ENCODE measurements at regions not wholly inside any gene's neighbourhood (a gene's known extent, or its start where the extent isn't known, plus 50 kb on each side); places are given as distances from the start of the nearest gene placed in this dataset.

DNA sequence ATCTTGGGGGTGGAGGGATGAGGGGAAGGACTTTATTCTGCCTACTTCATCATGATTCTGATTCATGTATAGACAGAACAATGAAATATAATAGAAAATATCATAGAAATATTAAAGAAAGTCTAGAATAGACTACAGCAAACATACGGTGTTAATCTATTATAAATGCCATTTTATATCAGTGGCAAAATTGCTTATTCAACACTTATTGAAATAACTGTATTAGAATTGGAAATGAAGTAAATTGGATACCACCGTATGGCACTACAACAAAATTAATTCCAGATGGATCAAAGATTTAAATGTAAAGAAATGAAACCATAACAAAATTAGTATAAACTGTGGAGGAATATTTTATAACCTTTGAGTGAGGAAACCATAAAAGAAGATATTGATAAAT is 213.3 kb upstream of the CTAGE1 start:
- no peaks in the 10 kb centered on the region for H3K27me3 ChIP-seq (ENCODE audit: control insufficient read depth, insufficient read depth, low read length)

DNA sequence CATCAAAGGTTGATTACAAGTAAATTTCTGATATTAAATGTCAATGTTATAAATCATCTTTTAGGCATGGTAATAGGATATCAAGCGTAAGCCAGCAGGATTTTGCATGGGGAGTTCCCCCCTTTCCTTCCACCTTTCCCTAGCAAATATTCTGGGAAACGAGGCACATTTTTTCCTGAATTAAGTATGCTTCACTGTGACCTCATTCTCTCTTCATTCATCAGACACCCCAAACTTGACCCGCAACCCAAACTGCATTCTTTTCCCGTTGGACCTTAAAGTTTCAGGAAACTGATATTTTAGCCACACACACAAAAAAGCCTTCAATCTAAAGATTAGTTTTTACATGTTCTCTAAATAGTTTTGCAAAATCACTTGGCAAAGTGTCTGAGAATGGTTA is 214.5 kb upstream of the CTAGE1 start:
- H3K27ac ChIP-seq (ENCODE audit: low read length), result no peak overlapping the region
- no peaks in the 10 kb centered on the region for H3K4me1 ChIP-seq (ENCODE audit: control insufficient read depth, insufficient read depth, low read length)
- no peaks in the 10 kb centered on the region for H3K36me3 ChIP-seq (ENCODE audit: control insufficient read depth, insufficient read depth, low read length)
- H3K27me3 ChIP-seq (ENCODE audit: control insufficient read depth, insufficient read depth, low read length), result no peaks in the 10 kb centered on the region
- 51% methylated on average over 3 of the region's 4 CpGs for WGBS (ENCODE audit: insufficient coverage)
- H3K9me3 ChIP-seq (replicated peaks; ENCODE audit: control insufficient read depth, low read depth, low read length), result no peaks in the 10 kb centered on the region
- H3K4me3 ChIP-seq (ENCODE audit: low read length), result no peak overlapping the region
- no peak for DNase-seq

More for the DNA sequence above, 213.3 kb upstream of the CTAGE1 start:
- H3K9me3 ChIP-seq (replicated peaks; ENCODE audit: control insufficient read depth, low read depth, low read length), result no peaks in the 10 kb centered on the region
- no peak for DNase-seq
- no peaks in the 10 kb centered on the region for H3K4me1 ChIP-seq (ENCODE audit: control insufficient read depth, insufficient read depth, low read length)
- H3K27ac ChIP-seq (ENCODE audit: low read length), result no peak overlapping the region
- H3K36me3 ChIP-seq (ENCODE audit: control insufficient read depth, insufficient read depth, low read length), result no peaks in the 10 kb centered on the region
- no CpG with 5 or more reads among the region's 2 CpGs for WGBS (ENCODE audit: insufficient coverage)
- H3K4me3 ChIP-seq (ENCODE audit: low read length), result no peak overlapping the region

DNA sequence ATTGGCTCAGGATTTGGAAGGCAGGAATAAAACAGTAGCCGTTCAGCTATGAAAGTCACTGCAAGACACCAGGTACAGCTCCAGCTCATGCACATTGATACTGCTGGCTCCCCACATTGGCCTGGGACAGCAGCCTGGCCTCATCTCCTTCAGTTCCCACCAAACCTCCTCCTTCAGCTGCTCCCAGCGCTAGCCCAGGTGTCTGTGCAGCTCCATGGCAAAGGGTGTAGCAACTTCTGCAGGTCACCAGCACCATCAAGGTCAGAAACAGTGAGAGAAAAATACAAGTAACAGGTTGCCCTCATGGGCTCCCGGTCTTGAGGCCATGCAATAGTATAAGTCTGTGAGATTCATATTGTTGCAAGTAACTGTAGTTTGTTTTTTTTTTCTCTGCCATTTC is 216.7 kb upstream of the CTAGE1 start:
- no peaks in the 10 kb centered on the region for H3K36me3 ChIP-seq (ENCODE audit: control insufficient read depth, insufficient read depth, low read length)
- H3K27me3 ChIP-seq (ENCODE audit: control insufficient read depth, insufficient read depth, low read length), result no peaks in the 10 kb centered on the region
- no peak overlapping the region for H3K4me3 ChIP-seq (ENCODE audit: low read length)
- DNase-seq, result no peak
- no peak overlapping the region for H3K27ac ChIP-seq (ENCODE audit: low read length)
- 56% methylated on average over 1 of the region's 3 CpGs for WGBS (ENCODE audit: insufficient coverage)
- no peaks in the 10 kb centered on the region for H3K9me3 ChIP-seq (replicated peaks; ENCODE audit: control insufficient read depth, low read depth, low read length)
- no peaks in the 10 kb centered on the region for H3K4me1 ChIP-seq (ENCODE audit: control insufficient read depth, insufficient read depth, low read length)

DNA sequence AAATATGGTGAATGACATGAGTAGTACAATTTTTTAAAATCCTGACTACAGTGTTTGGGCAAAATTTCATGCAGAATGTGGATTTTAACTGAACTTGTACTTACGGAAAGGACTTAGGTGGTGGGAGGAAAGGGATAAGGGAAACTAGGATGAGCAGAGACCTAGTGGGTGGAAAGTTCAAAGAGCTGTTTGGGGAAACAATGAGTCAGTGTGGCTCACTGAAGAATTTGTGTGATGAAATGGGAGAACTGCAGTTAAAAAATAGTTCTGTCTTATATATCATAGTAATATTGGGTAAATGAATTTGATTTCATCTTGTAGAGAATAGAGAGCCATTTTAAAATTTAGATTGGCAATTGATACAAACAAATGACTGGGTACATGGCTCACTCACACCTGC is 220.1 kb upstream of the CTAGE1 start:
- no peak for DNase-seq
- H3K27me3 ChIP-seq (ENCODE audit: control insufficient read depth, insufficient read depth, low read length), result no peaks in the 10 kb centered on the region
- H3K36me3 ChIP-seq (ENCODE audit: control insufficient read depth, insufficient read depth, low read length), result no peaks in the 10 kb centered on the region
- H3K4me1 ChIP-seq (ENCODE audit: control insufficient read depth, insufficient read depth, low read length), result no peaks in the 10 kb centered on the region
- H3K9me3 ChIP-seq (replicated peaks; ENCODE audit: control insufficient read depth, low read depth, low read length), result no peaks in the 10 kb centered on the region
- WGBS (ENCODE audit: insufficient coverage), result 92% methylated on average over 1 of the region's 1 CpG
- H3K4me3 ChIP-seq (ENCODE audit: low read length), result no peak overlapping the region
- no peak overlapping the region for H3K27ac ChIP-seq (ENCODE audit: low read length)

DNA sequence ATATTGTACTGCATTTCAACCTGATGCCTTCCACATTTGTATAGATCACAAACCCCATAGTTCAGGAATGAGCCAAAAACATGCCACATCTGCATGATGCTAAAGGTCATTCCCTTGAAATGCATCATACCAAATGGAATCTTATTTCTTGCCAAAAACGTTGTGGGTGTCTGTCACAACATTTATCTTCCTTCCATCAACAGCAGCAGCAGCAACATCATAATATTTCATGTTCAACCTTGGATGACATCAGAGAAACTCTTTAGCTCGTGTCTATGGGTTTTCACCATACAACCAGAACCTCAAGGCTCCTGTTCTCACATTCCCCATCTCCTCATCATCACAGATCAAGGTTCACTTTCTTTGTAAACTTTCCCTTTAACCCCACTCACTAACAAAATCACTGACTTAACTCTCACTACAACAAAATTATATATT is 221.3 kb upstream of the CTAGE1 start:
- 36% methylated on average over 2 of the region's 2 CpGs for WGBS (ENCODE audit: insufficient coverage)
- no peaks in the 10 kb centered on the region for H3K9me3 ChIP-seq (replicated peaks; ENCODE audit: control insufficient read depth, low read depth, low read length)
- no peaks in the 10 kb centered on the region for H3K4me1 ChIP-seq (ENCODE audit: control insufficient read depth, insufficient read depth, low read length)
- H3K36me3 ChIP-seq (ENCODE audit: control insufficient read depth, insufficient read depth, low read length), result no peaks in the 10 kb centered on the region
- DNase-seq, result no peak
- no peak overlapping the region for H3K4me3 ChIP-seq (ENCODE audit: low read length)
- H3K27me3 ChIP-seq (ENCODE audit: control insufficient read depth, insufficient read depth, low read length), result no peaks in the 10 kb centered on the region
- H3K27ac ChIP-seq (ENCODE audit: low read length), result no peak overlapping the region

DNA sequence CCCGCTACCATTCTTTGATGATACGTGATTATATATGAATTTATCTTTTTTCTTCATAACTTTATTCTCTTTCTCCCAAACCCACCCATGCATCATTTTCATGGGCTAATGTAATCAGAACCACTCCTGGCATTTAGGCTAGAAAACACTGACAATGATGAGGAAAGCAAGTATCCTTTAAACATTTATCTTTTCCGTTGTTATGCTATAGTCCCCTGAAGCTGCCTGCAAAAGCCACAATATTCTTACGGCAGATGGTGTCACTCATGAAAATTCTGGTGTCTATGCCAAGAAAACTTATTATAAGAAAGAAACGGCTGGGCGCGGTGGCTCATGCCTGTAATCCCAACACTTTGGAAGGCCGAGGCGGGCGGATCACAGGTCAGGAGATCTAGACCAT is 221.8 kb upstream of the CTAGE1 start:
- Histone ChIP-seq H3K4me3 (ENCODE audit: low read length) (no peak overlapping the region), H3K27ac (ENCODE audit: low read length) (no peak overlapping the region), H3K36me3 (ENCODE audit: control insufficient read depth, insufficient read depth, low read length) (no peaks in the 10 kb centered on the region), H3K4me1 (ENCODE audit: control insufficient read depth, insufficient read depth, low read length) (no peaks in the 10 kb centered on the region), H3K27me3 (ENCODE audit: control insufficient read depth, insufficient read depth, low read length) (no peaks in the 10 kb centered on the region), H3K9me3 (replicated peaks; ENCODE audit: control insufficient read depth, low read depth, low read length) (no peaks in the 10 kb centered on the region)
- no peak for DNase-seq
- 80% methylated on average over 2 of the region's 10 CpGs for WGBS (ENCODE audit: insufficient coverage)

DNA sequence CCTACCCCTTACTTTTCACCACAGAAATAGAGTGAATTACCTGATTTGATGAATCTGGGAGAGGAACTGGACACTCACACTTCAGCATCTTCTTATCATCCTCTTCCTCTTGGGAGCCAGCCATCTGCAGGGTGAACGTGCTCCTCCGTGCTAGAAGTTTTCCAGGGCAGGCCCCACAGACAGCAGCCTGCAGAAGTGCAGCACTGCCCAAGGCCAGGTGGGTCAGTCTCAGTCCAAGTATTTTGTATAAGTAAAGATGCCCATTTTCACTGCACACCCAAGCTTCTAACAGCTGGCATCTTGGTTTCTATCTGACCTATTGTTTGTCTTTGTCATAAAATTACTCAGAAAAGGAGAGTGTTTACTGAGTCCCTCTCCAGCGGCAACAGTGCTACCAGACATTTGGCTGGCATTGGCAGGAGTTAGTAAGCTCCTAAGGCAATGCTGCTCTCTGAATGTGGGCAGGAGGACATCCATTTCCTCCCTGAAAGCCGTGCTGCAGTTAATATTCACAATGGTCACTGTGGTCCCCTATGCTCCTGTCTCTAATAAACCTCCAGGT is 222.6 kb upstream of the CTAGE1 start:
- Histone ChIP-seq H3K9me3 (replicated peaks; ENCODE audit: control insufficient read depth, low read depth, low read length) (no peaks in the 10 kb centered on the region), H3K4me3 (ENCODE audit: low read length) (no peak overlapping the region), H3K4me1 (ENCODE audit: control insufficient read depth, insufficient read depth, low read length) (no peaks in the 10 kb centered on the region), H3K27ac (ENCODE audit: low read length) (no peak overlapping the region), H3K36me3 (ENCODE audit: control insufficient read depth, insufficient read depth, low read length) (no peaks in the 10 kb centered on the region), H3K27me3 (ENCODE audit: control insufficient read depth, insufficient read depth, low read length) (no peaks in the 10 kb centered on the region)
- WGBS (ENCODE audit: insufficient coverage), result 67% methylated on average over 1 of the region's 4 CpGs
- DNase-seq, result no peak

DNA sequence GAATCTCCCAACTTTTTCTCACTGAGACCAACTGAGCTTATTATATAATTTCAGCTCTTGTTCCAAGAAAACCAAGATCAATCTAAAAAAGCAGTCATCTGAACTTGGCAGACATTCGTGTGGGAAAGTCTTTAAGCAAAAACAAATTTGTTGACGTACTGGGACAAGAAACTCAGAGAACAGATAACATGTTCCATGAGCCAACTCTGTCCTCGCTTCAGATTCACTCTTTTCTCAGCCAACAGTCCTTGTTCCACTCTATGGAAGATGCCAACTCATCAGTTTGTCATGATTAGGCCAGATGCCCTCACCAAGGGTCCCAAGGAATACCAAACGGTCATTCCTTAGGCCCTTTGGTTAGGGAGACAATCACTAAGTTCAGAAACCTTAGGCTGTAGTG is 224.2 kb upstream of the CTAGE1 start:
- Histone ChIP-seq H3K27ac (ENCODE audit: low read length) (no peak overlapping the region), H3K27me3 (ENCODE audit: control insufficient read depth, insufficient read depth, low read length) (no peaks in the 10 kb centered on the region), H3K9me3 (replicated peaks; ENCODE audit: control insufficient read depth, low read depth, low read length) (no peaks in the 10 kb centered on the region), H3K4me1 (ENCODE audit: control insufficient read depth, insufficient read depth, low read length) (no peaks in the 10 kb centered on the region), H3K36me3 (ENCODE audit: control insufficient read depth, insufficient read depth, low read length) (no peaks in the 10 kb centered on the region), H3K4me3 (ENCODE audit: low read length) (no peak overlapping the region)
- peak; percentile 39 for DNase-seq
- 64% methylated on average over 3 of the region's 4 CpGs for WGBS (ENCODE audit: insufficient coverage)

DNA sequence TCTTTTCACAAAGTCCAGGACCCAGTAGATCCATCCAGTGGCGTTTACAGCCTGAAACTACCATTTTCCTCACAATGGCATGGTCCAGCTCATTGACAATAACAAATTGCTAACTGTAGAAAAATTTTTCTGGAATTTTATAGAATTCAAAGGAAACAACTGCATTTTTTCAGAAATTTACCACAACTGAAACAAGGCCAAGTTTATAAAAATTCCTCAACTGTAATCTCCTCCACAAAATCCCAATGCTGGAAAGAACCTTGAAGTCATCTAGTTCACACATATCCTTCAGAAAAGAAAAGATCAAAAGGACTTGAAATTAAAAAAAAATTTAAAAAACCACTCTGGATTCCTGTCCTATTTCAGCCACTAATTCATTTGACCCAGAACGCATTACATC is 226.0 kb upstream of the CTAGE1 start:
- Histone ChIP-seq H3K27ac (ENCODE audit: low read length) (no peak overlapping the region), H3K27me3 (ENCODE audit: control insufficient read depth, insufficient read depth, low read length) (no peaks in the 10 kb centered on the region), H3K36me3 (ENCODE audit: control insufficient read depth, insufficient read depth, low read length) (no peaks in the 10 kb centered on the region), H3K9me3 (replicated peaks; ENCODE audit: control insufficient read depth, low read depth, low read length) (no peaks in the 10 kb centered on the region), H3K4me1 (ENCODE audit: control insufficient read depth, insufficient read depth, low read length) (no peaks in the 10 kb centered on the region), H3K4me3 (ENCODE audit: low read length) (no peak overlapping the region)
- WGBS (ENCODE audit: insufficient coverage), result no CpG with 5 or more reads among the region's 2 CpGs
- DNase-seq, result no peak

DNA sequence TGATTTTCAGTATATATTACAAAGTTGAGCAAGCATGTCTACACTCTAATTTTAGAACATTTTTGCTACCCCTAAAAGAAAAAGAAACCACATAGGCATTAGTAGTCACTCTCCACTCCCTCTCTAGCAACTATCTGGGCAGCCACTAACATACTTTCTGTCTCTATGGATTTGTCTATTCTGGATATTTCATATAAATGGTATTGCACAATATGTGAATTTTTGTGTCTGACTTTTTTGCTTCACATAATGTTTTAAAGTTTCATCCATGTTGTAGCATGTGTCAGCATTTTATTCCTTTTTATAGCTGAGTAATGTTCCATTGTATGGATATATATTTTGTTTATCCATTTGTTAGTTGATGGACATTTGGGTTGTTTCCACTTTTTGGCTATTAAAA is 232.5 kb upstream of the CTAGE1 start:
- H3K9me3 ChIP-seq (replicated peaks; ENCODE audit: control insufficient read depth, low read depth, low read length), result no peaks in the 10 kb centered on the region
- no peak for DNase-seq
- no peak overlapping the region for H3K27ac ChIP-seq (ENCODE audit: low read length)
- no peaks in the 10 kb centered on the region for H3K27me3 ChIP-seq (ENCODE audit: control insufficient read depth, insufficient read depth, low read length)
- no peak overlapping the region for H3K4me3 ChIP-seq (ENCODE audit: low read length)
- H3K4me1 ChIP-seq (ENCODE audit: control insufficient read depth, insufficient read depth, low read length), result no peaks in the 10 kb centered on the region
- H3K36me3 ChIP-seq (ENCODE audit: control insufficient read depth, insufficient read depth, low read length), result no peaks in the 10 kb centered on the region

DNA sequence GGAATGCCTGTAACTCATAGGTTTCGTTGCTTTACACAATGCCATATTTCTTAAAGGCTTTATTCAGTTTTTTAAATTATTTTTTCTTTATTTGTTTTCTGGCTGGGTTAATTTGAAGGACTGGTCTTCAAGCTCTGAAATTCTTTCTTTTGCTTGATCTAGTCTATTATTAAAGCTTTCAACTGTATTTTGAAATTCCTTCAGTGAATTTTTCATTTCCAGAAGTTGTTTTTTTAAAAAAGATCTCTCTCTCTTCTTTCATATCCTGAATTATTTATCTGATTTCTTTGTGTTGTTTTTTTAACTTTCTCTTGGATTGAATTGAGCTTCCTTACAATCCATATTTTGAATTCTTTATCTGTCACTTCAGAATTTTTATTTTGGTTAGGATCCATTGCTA is 239.9 kb upstream of the CTAGE1 start:
- Histone ChIP-seq H3K36me3 (ENCODE audit: control insufficient read depth, insufficient read depth, low read length) (no peaks in the 10 kb centered on the region), H3K9me3 (replicated peaks; ENCODE audit: control insufficient read depth, low read depth, low read length) (peaks cover 12% of the 10 kb centered on the region), H3K4me3 (ENCODE audit: low read length) (no peak overlapping the region), H3K27ac (ENCODE audit: low read length) (no peak overlapping the region), H3K27me3 (ENCODE audit: control insufficient read depth, insufficient read depth, low read length) (no peaks in the 10 kb centered on the region), H3K4me1 (ENCODE audit: control insufficient read depth, insufficient read depth, low read length) (no peaks in the 10 kb centered on the region)
- no peak for DNase-seq
- WGBS (ENCODE audit: insufficient coverage), result no CpG with 5 or more reads among the region's 1 CpG

Measured in muscle of leg (tissue), 3 donors.